Nucleus accumbens (tissue), 56 donors: ENCODE measurements at regions not wholly inside any gene's neighbourhood (a gene's known extent, or its start where the extent isn't known, plus 50 kb on each side); places are given as distances from the start of the nearest gene placed in this dataset.
"Not testable (repeated sequence)": the region's sequence is repeated elsewhere in the genome, so short reads cannot be mapped to it uniquely, and the experiment has no call there.

ENCODE experiments used
- DNase-seq, 56 donors: peaks; one replicate each; lab custom pipeline; 2025; lab: John Stamatoyannopoulos, UW

DNA sequence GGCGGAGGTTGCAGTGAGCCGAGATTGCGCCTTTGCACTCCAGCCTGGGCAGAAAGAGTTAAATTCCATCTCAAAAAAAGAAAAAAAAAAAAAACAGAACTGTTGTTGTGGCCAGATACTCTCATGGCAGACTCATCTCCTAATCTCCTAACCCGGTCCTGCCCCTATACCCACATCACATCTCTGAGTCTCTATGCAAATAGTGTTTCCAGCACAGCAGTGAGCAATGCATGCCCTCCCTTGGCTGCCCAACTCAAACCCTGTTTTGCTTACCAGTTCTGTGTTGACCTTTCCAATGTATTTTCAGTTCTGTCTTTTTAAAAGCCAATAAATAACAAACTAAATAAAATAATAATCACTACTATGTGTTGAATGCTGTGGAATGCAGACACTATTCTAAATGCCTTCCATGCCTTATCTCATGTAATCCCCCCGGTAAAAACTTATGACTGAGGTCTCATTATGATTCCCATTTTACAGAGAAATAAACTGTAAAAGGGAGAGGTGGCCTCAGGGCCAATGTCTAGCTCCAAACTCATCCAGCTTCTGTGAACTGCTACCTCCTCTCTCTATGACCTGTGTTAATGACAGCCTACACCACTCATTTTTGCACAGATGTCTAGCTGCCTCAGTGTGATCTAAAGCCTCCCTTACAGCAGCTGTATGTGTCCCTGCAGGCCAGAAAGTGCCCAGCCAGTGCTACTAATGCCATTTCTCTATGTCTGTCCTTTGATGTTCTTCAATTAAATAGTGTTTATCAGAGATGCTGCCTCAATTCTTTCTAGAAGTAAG is 289.8 kb downstream of the HS3ST3B1 start:
- DNase-seq = no peak

DNA sequence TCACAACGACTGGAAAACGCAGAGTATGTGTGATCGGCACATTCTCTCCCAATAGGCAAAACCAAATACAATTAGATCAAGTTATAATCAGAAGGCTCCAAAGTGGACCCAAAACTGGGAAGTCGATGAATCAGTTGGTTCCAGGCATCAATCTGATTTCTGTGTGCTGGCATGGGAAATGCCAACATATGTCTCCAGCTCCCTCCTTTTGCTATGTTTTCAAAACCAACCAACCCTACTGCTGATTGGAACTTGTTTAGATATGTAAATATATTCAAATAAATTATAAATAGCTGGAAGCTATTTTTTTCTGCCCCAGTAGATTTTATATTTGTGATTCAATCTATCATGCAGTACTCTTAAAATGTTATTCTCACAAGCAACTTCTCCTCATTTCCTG is 284.2 kb downstream of the HS3ST3B1 start:
- no peak for DNase-seq

DNA sequence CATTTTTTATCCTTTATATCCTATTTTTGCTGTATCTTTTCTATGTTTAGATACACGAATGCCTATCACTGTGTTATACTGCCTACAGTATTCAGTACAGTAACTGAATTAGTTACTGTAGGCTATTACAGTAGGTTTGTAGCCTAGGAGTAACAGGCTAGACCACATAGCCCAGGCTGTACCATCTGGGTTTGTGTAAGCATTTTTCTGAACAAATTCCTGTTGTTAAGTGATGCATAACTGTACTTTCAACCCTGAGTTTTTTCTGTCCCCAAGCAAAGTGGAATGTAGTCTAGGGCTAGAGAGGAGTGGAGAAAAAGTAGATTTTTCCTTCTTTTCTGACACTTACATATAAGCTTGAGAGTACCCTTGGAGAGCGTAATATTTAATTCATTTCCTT is 282.1 kb downstream of the HS3ST3B1 start:
- DNase-seq = no peak

DNA sequence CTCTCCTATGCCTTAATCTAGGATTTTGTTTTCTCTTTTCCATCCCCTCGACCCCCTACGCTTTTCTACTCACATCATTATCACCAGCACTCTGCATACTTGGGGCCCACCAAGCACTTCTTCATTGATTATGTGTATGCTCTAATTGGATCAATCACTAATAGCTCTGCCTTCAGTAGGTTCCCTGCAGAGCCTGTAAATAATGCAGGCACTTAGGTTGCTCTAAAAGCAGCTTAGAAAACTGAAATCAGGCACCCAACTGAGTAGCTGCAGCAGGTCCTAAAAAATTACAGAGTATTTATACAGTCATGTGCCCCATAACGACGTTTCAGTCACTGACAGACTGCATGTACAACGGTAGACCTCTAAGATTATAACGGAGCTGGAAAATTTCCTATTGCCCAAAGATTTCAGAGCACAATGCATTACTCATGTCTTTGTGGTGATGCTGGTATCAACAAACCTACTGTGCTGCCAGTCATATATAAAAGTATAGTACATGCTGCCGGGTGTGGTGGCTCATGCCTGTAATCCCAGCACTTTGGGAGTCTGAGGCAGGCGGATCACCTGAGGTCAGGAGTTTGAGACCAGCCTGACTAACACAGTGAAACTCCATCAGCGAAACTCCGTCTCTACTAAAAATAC is 280.4 kb downstream of the HS3ST3B1 start:
- no peak for DNase-seq

DNA sequence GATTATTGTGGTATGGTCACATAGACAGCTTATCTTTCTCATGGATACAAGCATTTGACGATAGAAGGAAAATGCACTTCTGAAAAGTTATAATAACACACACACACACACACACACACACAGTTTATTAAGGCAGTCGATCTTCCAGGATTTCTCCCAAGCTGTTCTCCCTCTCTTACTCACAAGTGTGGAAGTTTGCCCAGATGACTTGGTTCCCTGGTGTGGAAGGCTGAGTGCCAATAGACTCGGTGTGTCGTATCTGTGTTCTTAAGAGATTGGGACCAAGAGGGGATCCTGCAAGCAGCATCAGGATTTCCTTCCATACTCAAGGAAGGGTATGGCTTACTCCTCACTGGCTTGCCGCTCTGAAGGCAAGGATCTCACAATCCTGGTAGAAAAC is 279.6 kb downstream of the HS3ST3B1 start:
- no peak for DNase-seq

DNA sequence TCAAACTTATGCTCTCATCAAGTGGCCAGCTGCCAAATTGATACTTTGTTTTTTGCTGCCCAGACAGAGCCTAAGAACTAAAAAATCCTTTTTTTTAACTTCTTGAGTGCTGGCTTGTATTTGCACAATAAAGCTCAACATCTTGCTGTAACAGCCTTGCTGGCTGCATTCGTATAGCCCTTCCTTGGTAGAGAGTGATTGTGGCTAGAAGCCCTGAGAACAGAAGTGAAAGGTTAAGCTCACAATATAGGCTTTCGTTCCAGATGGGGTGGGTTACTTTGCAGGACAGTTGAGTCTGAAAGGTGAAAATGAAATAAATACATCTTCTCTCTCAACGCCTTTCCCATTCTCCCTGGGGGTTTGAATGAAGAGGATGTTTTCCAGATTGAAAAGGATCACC is 278.8 kb downstream of the HS3ST3B1 start:
- DNase-seq = no peak

DNA sequence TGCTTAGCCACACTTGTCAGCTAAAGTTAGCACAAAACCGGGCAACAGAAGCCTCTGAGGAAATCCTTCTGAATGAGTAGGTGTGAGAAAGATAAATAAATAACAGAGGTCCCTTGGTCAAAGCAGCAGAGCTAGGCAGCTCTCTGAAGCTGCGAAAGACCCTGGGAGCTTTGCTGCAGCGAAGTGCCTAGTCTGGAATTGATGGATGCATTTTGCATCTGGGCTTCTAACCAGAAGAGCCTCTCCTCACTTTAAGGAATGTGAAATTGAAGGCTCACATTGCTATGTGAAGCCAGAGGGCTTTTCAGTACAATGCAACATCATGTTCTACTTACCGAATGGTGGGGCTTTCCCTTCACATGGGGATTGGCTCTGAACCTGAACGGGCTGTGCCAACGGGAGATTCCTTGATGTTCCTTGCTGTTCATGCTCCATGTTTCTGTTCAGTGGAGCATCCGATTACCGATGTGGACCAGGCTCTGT is 274.6 kb downstream of the HS3ST3B1 start:
- no peak for DNase-seq

DNA sequence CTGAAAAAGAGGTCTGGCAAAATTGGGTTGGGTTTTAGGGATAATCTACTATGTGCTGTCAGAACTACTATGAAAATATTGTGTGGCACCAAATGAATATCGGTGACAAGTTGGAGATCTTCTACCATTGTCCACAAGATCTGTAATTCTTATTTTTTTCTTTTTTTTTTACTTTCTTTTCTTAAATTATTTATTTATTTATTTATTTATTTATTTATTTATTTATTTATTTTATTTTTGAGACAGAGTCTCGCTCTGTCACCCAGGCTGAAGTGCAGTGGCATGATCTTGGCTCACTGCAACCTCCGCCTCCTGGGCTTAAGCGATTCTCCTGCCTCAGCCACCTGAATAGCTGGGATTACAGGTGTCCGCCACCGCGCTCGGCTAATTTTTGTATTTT is 259.4 kb downstream of the HS3ST3B1 start:
- DNase-seq = not testable (repeated sequence)

DNA sequence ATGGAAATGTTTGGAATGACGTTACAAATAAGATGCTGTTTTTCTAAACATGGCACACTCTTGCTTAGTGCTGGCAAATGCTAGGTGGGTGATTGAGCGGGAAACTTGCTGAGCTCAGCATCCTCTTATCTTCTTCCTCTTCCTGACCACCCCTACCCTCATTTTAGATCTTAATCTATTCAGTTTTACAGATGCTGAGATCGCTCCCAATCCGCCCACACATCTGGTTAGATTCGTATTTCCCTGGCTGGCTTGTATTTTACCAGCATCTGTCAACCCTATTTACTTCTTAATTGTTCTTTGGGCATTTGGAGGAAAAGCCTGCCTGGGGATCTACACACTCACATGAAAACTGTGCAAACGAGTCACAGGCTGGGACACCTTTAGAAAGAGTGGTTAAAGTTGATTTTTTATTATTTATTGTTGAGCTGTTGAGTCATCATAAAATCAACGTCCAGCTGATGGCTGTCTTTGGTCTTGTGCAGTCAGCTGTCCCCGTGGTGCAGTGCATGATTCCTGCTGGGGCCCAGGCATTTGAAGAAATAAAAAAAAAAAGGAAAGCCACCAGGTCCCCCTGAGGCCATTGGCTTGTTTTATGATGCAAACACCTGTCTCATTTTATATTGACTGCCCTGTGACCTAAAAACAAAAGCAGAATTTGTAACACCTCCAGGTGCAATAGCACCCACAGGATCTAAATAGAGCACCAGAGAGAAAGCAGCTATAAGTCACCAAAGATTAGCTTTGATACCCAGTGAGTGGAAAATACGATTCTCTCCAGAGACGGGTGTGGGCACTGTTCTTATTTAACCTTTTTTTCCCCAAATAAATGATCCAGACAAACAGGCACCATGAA is 258.6 kb downstream of the HS3ST3B1 start:
- DNase-seq = no peak

DNA sequence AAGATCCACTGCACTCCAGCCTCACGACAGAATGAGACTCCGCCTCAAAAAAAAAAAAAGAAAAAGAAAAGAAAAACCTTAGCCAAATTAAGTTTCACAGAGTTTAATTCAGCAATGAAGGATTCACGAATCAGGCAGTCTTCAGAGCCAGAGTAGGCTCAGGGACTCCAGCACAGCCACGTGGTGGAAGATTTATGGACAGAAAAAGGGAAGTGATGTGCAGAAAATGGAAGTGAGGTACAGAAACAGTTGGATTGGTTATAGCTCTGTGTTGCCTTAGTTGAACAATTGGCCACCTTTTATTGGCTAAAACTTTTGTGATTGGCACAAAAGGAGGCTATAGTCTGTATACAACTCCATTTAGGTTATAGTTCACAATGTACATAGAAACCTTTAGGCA is 256.6 kb downstream of the HS3ST3B1 start:
- DNase-seq = no peak

DNA sequence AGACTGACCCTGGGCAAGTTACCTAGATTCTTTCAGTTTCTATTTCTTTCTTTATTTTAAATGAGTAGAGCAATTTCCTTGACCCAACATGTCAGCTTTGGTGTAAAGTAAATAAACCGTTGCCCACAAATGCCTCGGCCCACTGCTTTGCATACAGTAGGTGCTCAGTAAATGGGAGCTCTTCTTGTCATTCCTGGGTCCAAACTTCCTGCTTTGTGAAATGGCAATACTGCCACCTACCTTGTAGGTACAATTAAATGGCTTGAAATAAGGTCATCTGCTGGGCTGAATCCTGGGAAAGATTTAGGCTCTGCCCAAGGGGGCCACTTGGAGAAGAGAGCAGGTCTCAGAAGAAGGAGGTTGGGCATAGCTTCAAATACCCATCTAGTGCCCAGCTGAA is 253.0 kb downstream of the HS3ST3B1 start:
- DNase-seq = no peak

DNA sequence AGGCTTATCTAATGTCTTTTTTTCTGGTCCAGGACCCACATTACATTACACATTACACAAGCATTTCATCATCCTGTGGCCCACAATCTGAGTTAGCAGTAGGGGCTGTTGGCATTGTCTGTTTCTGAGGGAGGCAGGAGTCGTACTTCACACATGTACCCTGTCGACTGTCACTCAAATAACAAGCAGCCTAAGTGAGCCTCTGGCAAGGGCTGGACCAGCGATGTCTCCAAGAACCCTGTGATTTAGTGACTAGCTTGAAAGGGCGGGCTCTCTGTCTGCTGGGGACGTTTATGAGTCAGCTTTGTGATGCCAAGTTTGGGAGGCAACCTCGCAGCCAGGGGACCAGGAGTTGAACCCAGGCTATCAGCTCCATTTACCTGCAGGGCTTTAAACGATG is 251.4 kb downstream of the HS3ST3B1 start:
- no peak for DNase-seq

DNA sequence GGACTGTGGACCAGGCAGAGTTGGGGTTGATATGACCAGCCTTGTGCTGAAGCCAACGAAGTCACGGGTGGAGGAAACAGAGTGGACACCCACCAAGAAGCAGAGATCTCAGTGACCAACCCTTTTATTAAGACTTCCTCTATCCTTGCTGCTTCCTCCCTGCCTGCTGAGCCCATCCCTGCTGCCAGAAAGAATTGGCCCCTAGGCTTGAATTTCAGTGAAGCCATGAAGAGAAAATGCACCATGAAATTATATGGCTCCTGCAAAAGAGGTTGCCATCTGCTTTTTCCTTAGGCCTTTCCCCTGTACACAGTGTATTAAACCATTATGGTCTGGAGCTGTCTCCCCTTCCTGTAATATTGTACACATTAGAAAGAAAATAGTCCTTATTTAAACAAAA is 246.7 kb downstream of the HS3ST3B1 start:
- no peak for DNase-seq

DNA sequence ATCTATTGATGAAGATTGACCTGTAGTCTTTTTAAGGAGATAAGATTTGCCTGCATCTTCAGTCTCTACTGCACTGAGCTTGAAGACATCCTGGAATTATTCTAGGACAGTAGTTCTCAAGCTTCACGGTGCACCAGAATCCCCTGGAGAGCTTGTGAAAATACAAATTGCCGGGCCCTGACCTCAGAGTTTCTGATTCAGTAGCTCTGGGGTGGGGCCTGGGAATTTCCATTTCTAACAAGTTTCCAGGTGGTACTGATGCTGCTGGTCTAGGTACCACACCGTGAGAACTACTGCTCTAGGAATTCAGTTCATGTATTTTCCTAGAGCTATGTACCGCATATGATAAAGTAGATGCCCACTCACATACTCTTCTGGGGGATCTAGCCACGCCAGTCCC is 246.1 kb downstream of the HS3ST3B1 start:
- DNase-seq = no peak

DNA sequence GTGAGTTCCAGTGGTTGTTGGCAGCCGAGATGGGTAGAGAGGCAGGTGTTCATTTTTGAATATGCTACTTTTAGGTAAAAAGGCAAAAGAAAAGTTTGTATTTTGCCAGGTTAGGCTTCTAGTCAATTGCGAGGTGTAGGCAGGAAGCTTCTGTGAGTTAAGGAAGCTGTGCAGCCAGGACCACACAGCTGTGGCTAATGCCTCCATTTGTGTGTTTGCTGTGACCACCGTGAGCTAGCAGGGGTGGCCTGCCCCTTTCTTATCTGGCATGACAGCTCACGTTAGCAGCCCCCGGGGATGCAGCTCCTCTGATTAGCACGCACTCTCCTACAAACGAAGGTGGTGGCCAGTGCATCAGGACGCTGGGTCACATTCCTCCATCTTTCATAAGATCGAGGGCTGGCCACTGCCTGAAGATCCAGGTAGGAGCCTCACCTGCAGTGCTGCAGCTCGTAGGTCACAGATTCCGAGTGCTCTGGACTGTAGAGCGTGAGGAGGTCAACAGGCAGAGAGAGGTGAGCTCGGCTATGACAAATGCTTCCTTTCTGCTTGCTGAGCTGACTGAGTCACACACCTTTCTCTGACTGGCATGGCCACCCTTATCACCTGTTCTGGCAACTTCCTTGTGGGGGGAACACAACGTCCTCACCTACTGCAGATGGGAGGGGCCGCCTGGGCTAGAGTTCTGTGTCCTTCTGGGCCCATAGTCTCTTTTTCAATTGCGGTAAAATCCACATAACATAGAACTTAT is 244.4 kb downstream of the HS3ST3B1 start:
- no peak for DNase-seq

DNA sequence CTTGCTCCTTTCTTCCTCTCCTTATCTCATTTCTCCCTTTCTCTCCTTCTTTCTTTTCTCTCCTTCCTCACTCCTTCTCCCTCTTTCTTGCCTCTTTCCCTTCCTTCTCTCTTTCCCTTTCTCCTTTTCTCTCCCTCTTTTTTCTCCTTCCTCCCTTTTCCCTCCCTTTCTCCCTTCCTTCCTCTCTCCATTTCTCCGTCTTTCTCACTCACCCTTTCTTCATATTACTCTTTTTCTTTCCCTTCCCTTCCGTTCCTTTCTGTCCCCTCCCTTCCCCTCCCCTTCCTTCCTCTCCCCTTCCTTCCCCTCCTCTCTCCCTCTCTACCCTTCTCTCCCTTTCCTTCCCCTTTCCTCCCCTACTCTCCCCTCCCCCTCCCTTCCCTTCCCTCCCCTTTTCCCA is 240.8 kb downstream of the HS3ST3B1 start:
- no peak for DNase-seq

DNA sequence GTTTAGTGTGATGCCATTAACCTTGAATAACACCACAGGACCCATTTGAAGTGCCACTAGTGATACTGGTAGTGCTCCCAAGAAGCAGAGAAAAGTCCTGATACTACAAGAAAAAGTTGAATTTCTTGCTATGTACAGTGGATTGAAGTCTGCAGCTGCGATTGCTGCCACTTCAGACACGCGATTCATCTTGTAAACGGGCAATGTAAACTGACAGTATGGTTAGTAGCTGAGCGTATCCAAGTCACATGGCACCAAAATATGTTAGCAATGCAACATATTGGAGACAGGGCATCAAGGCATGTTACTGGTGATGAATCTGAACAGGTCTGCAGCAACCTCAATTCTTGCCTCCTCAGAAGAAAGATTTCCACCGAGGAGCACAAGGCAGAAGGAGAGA is 238.9 kb downstream of the HS3ST3B1 start:
- DNase-seq = no peak

DNA sequence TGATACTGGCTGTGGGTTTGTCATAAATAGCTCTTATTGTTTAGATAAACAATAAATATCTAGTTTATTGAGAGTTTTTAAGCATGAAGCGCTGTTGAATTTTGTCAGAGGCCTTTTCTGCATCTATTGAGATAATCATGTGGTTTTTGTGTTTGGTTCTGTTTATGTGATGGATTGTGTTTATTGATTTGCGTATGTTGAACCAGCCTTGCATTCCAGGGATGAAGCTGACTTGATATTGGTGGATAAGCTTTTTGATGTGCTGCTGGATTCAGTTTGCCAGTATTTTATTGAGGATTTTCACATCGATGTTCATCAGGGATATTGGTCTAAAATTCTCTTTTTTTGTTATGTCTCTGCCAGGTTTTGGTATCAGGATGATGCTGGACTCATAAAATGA is 231.4 kb downstream of the HS3ST3B1 start:
- not testable (repeated sequence) for DNase-seq

DNA sequence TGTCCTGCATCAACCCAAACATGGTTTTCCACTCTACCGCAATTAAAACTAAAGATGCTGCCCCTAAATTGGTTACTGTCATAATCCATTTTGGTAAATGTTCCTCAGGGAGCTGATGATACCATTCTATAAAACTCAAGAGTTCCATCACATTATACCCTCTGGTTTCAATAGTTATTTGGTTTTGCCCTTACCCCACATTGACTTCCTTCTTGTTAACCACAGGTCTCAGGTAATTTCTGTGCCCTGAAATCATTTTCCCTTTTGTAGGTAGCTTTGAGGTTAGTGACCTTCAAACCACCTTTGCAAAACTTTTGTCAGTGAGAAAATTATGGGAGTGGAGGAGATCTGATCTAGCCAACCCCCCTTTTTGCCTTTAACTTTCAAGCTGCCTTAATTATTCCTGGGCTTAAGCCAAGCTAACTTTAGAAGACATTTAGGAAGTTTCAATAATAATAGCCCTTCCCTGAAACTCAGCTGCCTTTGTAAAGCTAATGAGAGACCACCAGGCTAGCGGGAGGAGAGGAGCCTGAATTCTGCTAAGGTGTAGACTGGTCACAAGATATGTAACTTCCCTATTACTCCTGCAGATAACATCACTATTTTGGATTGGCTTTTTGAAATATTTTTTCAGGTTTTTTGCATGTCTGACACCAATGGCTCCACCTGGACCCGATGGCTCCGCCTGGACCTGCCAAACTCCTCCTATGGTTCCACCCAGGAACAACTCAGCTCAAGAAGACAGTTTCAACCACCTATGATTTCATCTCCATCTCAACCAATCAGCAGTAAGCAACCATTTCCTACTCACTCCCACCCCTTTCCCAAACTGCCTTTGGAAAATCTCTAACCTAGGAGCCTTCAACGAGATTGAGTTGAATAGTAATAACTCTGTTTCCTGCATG is 224.9 kb downstream of the HS3ST3B1 start:
- no peak for DNase-seq
